Neutrophil (primary cell): ENCODE measurements at regions not wholly inside any gene's neighbourhood (a gene's known extent, or its start where the extent isn't known, plus 50 kb on each side); places are given as distances from the start of the nearest gene placed in this dataset.

Experiments
- H3K27ac ChIP-seq: fragments of 200-600 bp; sonication (generic); 2 replicates; pipeline ENCODE4 v1.5.1; 2016; ENCODE audit warnings: mild to moderate bottlenecking, moderate library complexity
- H3K27me3 ChIP-seq: fragments of 200-600 bp; sonication (generic); 2 replicates; pipeline ENCODE4 v1.6.0; 2016; ENCODE audit warnings: mild to moderate bottlenecking
- H3K36me3 ChIP-seq: fragments of 200-600 bp; sonication (generic); 2 replicates; pipeline ENCODE4 v1.5.1; 2017
- H3K4me1 ChIP-seq, 2 experiments: fragments of 200-600 bp in 1 of 2; sonication (generic) in 1 of 2; 1 replicate in 1 of 2; 2 replicates in 1 of 2; pipeline versions ENCODE4 v1.5.1 to v1.6.1; 2013 to 2016; ENCODE audit warnings: low read depth in 1 of 2, low read length in 1 of 2, mild to moderate bottlenecking in 1 of 2, moderate library complexity in 1 of 2; ENCODE audit not compliant: control insufficient read depth in 1 of 2, insufficient read depth in 1 of 2
- H3K4me3 ChIP-seq, 2 experiments: fragments of 200-600 bp in 1 of 2; sonication (generic) in 1 of 2; 1 replicate in 1 of 2; 2 replicates in 1 of 2; pipeline ENCODE4 v1.5.1; 2013 to 2016; ENCODE audit warnings: low read depth in 1 of 2, low read length in 1 of 2, mild to moderate bottlenecking in 1 of 2, moderate library complexity in 1 of 2
- H3K9me3 ChIP-seq: fragments of 200-600 bp; sonication (generic); 2 replicates; pipeline ENCODE4 v1.5.1; 2016
- CTCF ChIP-seq: fragments of 200-600 bp; sonication (generic); IDR thresholded peaks from 2 replicates; pipeline ENCODE4 v1.5.1; 2016; ENCODE audit warnings: antibody characterized with exemption

GRCh38 chr2:18083806-18084205 is 205.3 kb downstream of the KCNS3 start:
- no peaks in the 10 kb centered on the region for H3K27me3 ChIP-seq
- H3K4me1 ChIP-seq: no peaks in the 10 kb centered on the region
- no peak for TF ChIP-seq CTCF

GRCh38 chr2:18078216-18078615 is 199.7 kb downstream of the KCNS3 start:
- no peak for TF ChIP-seq CTCF
- Histone ChIP-seq H3K9me3 (no peaks in the 10 kb centered on the region), H3K27ac (no peak overlapping the region), H3K4me1 (no peaks in the 10 kb centered on the region), H3K4me3 (no peak overlapping the region), H3K27me3 (no peaks in the 10 kb centered on the region), H3K36me3 (no peaks in the 10 kb centered on the region)

More at GRCh38 chr2:18083806-18084205, 205.3 kb downstream of the KCNS3 start:
- no peak overlapping the region for H3K4me3 ChIP-seq
- no peaks in the 10 kb centered on the region for H3K36me3 ChIP-seq
- H3K9me3 ChIP-seq: no peaks in the 10 kb centered on the region
- no peak overlapping the region for H3K27ac ChIP-seq

- no peak overlapping the region for H3K4me3 ChIP-seq
- no peak for TF ChIP-seq CTCF
- no peaks in the 10 kb centered on the region for H3K27me3 ChIP-seq
- H3K4me1 ChIP-seq: no peaks in the 10 kb centered on the region
- H3K27ac ChIP-seq: no peak overlapping the region
- no peaks in the 10 kb centered on the region for H3K9me3 ChIP-seq
- H3K36me3 ChIP-seq: no peaks in the 10 kb centered on the region
Measured at GRCh38 chr2:18077704-18078103, 199.2 kb downstream of the KCNS3 start.

GRCh38 chr2:18077231-18077630 is 198.8 kb downstream of the KCNS3 start:
- Histone ChIP-seq H3K36me3 (no peaks in the 10 kb centered on the region), H3K27ac (no peak overlapping the region), H3K9me3 (no peaks in the 10 kb centered on the region), H3K4me3 (no peak overlapping the region), H3K4me1 (no peaks in the 10 kb centered on the region), H3K27me3 (no peaks in the 10 kb centered on the region)
- TF ChIP-seq CTCF: no peak

GRCh38 chr2:18074476-18074875 is 196.0 kb downstream of the KCNS3 start:
- Histone ChIP-seq H3K27ac (no peak overlapping the region), H3K9me3 (no peaks in the 10 kb centered on the region), H3K4me1 (no peaks in the 10 kb centered on the region), H3K36me3 (no peaks in the 10 kb centered on the region), H3K4me3 (no peak overlapping the region), H3K27me3 (no peaks in the 10 kb centered on the region)
- no peak for TF ChIP-seq CTCF

GRCh38 chr2:18073601-18074000 is 195.1 kb downstream of the KCNS3 start:
- H3K4me1 ChIP-seq: no peaks in the 10 kb centered on the region
- H3K9me3 ChIP-seq: no peaks in the 10 kb centered on the region
- H3K27ac ChIP-seq: no peak overlapping the region
- TF ChIP-seq CTCF: no peak
- H3K27me3 ChIP-seq: no peaks in the 10 kb centered on the region
- no peak overlapping the region for H3K4me3 ChIP-seq
- H3K36me3 ChIP-seq: no peaks in the 10 kb centered on the region
